Sigmoid colon (tissue), 6 donors: ENCODE measurements at regions not wholly inside any gene's neighbourhood (a gene's known extent, or its start where the extent isn't known, plus 50 kb on each side); places are given as distances from the start of the nearest gene placed in this dataset.

ENCODE experiments used
- DNase-seq: peaks from one replicate; pipeline ENCODE4 v3.0.0-alpha.2; 2019
- H3K27ac ChIP-seq, 4 donors: fragments of 200-600 bp; sonication (generic); one replicate each; pipeline ENCODE4 v1.5.1; 2016 to 2019; ENCODE audit warnings: mild to moderate bottlenecking in 1 of 4
- H3K27me3 ChIP-seq, 3 donors: fragments of 200-600 bp; sonication (generic); one replicate each; pipeline ENCODE4 v1.5.1; 2019; ENCODE audit warnings: mild to moderate bottlenecking in 1 of 3
- H3K36me3 ChIP-seq, 4 donors: fragments of 200-600 bp; sonication (generic); one replicate each; pipeline ENCODE4 v1.5.1; 2016 to 2019
- H3K4me1 ChIP-seq, 4 donors: fragments of 200-600 bp; sonication (generic); one replicate each; pipeline ENCODE4 v1.5.1; 2017 to 2019
- H3K4me3 ChIP-seq, 4 donors: fragments of 200-600 bp; sonication (generic); one replicate each; pipeline ENCODE4 v1.5.1; 2017 to 2019; ENCODE audit warnings: mild to moderate bottlenecking in 2 of 4, moderate library complexity in 1 of 4
- H3K9me3 ChIP-seq, 4 donors: fragments of 200-600 bp in 3 of 4; sonication (generic) in 3 of 4; one replicate each; pipeline versions ENCODE4 v1.5.1 to v1.6.1; 2013 to 2019
- EP300 ChIP-seq, 4 donors: sonication (generic); formaldehyde crosslinking; IDR thresholded peaks; one replicate each; pipeline ENCODE4 v1.6.1; 2017; ENCODE audit warnings: antibody characterized with exemption in 4 of 4
- POLR2A ChIP-seq, 2 donors: fragments of 450-650 bp; IDR thresholded peaks; one replicate each; pipeline ENCODE4 v1.6.1; 2016; ENCODE audit warnings: antibody characterized with exemption in 2 of 2, mild to moderate bottlenecking in 2 of 2, moderate library complexity in 2 of 2
- POLR2AphosphoS5 ChIP-seq, 4 donors: sonication (generic); formaldehyde crosslinking; IDR thresholded peaks; one replicate each; pipeline ENCODE4 v1.6.1; 2017; ENCODE audit warnings: antibody characterized with exemption in 4 of 4
- WGBS, 2 donors: extraction: QIAGEN DNeasy Blood & Tissue Kit; methylation state at CpG; one replicate each; pipeline ENCODE4 v1.1.7; 2013; 5-methylcytosine and 5-hydroxymethylcytosine counted together
- intact Hi-C: fragments of 100-400 bp; cut with DNase I; formaldehyde crosslinking; loops from one replicate; pipeline ENCODE4 v1.15.1; 2023
- TF ChIP-seq, protein P1 (sequence below), 4 experiments: fragments of 450-650 bp in 3 of 4; fragments of 200-600 bp in 1 of 4; IDR thresholded peaks; one replicate each; pipeline ENCODE4 v1.5.1; 2016 to 2019; ENCODE audit warnings: antibody characterized with exemption in 4 of 4, mild to moderate bottlenecking in 3 of 4, moderate library complexity in 2 of 4
- donor health status: healthy with polysubstance abuse.
- donor health status: healthy.

GRCh38 chr12:30847259-30847658 is 79.3 kb upstream of the TSPAN11 start:
- no peaks in the 10 kb centered on the region for H3K9me3 ChIP-seq
- no peaks in the 10 kb centered on the region for H3K36me3 ChIP-seq
- intact Hi-C loops = loop anchor here (5.0 kb wide), 1 partner anchor 390 kb away; no protein-coding TSS in a partner anchor
- no peak overlapping the region for H3K4me3 ChIP-seq
- H3K27ac ChIP-seq = no peak overlapping the region
- DNase-seq = no peak
- 28% methylated on average over 3 of the region's 3 CpGs for WGBS, 2 donors
- TF ChIP-seq, protein P1, sequence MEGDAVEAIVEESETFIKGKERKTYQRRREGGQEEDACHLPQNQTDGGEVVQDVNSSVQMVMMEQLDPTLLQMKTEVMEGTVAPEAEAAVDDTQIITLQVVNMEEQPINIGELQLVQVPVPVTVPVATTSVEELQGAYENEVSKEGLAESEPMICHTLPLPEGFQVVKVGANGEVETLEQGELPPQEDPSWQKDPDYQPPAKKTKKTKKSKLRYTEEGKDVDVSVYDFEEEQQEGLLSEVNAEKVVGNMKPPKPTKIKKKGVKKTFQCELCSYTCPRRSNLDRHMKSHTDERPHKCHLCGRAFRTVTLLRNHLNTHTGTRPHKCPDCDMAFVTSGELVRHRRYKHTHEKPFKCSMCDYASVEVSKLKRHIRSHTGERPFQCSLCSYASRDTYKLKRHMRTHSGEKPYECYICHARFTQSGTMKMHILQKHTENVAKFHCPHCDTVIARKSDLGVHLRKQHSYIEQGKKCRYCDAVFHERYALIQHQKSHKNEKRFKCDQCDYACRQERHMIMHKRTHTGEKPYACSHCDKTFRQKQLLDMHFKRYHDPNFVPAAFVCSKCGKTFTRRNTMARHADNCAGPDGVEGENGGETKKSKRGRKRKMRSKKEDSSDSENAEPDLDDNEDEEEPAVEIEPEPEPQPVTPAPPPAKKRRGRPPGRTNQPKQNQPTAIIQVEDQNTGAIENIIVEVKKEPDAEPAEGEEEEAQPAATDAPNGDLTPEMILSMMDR (IDR thresholded peaks at IDR 0.05) = peak in 3 of 4 experiments; percentile 51 to 60 (median 51)
- no peak for TF ChIP-seq POLR2AphosphoS5 (IDR thresholded peaks at IDR 0.05)
- no peaks in the 10 kb centered on the region for H3K27me3 ChIP-seq
- no peaks in the 10 kb centered on the region for H3K4me1 ChIP-seq

DNA sequence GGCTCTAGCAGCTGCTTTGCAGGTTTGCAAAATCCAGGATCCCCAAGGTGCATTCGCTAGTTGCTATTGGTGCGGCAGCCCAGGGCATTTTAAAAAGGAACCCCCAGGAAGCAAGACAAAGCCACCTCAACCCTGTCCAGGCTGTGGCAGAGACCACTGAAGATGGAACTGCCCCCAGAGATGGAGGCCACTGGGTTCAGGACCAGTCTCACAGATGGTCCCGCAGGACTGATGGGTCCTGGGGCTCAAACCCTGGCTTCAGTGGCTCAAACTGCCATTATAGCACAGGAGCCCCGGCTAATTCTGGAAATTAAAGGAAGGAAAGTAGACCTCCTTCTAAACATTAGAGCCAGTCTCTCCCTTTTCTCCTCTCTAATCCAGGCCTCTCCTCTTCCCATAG is 79.8 kb upstream of the TSPAN11 start:
- no peak for DNase-seq
- no peaks in the 10 kb centered on the region for H3K36me3 ChIP-seq
- intact Hi-C loops = loop anchor here (5.0 kb wide), 1 partner anchor 391 kb away; no protein-coding TSS in a partner anchor
- no peak overlapping the region for H3K4me3 ChIP-seq
- H3K9me3 ChIP-seq = no peaks in the 10 kb centered on the region
- 87 to 90% methylated on average over 4 of the region's 4 CpGs for WGBS, 2 donors
- no peak for TF ChIP-seq POLR2AphosphoS5 (IDR thresholded peaks at IDR 0.05)
- TF ChIP-seq, protein P1 (IDR thresholded peaks at IDR 0.05) = no peak
- no peak for TF ChIP-seq EP300 (IDR thresholded peaks at IDR 0.05)
- no peak for TF ChIP-seq POLR2A (IDR thresholded peaks at IDR 0.05)
- no peaks in the 10 kb centered on the region for H3K27me3 ChIP-seq
- no peak overlapping the region for H3K27ac ChIP-seq
- no peaks in the 10 kb centered on the region for H3K4me1 ChIP-seq

DNA sequence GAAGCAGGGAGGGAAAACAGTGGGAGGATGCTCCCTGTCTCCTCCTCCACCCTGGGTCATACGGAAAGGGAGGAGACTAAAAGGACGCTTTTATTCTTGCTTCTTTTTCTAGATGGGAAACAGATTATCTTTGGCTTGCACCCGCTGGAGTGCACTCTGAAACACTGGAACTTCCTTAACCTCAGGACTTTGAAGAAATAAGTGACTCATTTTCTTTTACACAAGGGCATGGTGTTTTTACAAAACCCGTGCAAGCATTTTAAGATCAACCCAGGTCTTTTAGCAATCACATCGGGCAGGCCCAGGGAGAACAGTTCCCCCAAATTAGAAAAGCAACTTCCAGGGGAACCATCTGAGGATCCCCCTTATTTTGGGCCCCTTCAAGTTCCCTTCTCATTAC is 80.9 kb upstream of the TSPAN11 start:
- no peak for TF ChIP-seq POLR2AphosphoS5 (IDR thresholded peaks at IDR 0.05)
- no peak for TF ChIP-seq POLR2A (IDR thresholded peaks at IDR 0.05)
- TF ChIP-seq EP300 (IDR thresholded peaks at IDR 0.05) = no peak
- TF ChIP-seq, protein P1 (IDR thresholded peaks at IDR 0.05) = no peak
- intact Hi-C loops = loop anchor here (5.0 kb wide), 1 partner anchor 392 kb away; no protein-coding TSS in a partner anchor

GRCh38 chr12:30843211-30843610 is 83.3 kb upstream of the TSPAN11 start:
- 75 to 89% methylated on average over 3 of the region's 3 CpGs for WGBS, 2 donors
- TF ChIP-seq EP300 (IDR thresholded peaks at IDR 0.05) (no peak), POLR2AphosphoS5 (IDR thresholded peaks at IDR 0.05) (no peak), POLR2A (IDR thresholded peaks at IDR 0.05) (no peak)
- TF ChIP-seq, protein P1 (IDR thresholded peaks at IDR 0.05) = no peak

More for the DNA sequence above, 80.9 kb upstream of the TSPAN11 start:
- H3K36me3 ChIP-seq = no peaks in the 10 kb centered on the region
- H3K4me3 ChIP-seq = no peak overlapping the region
- no peak for DNase-seq
- H3K4me1 ChIP-seq = no peaks in the 10 kb centered on the region
- H3K27me3 ChIP-seq = no peaks in the 10 kb centered on the region
- no peaks in the 10 kb centered on the region for H3K9me3 ChIP-seq
- 83 to 87% methylated on average over 5 of the region's 5 CpGs for WGBS, 2 donors
- no peak overlapping the region for H3K27ac ChIP-seq

GRCh38 chr12:30840715-30841114 is 85.8 kb upstream of the TSPAN11 start:
- Histone ChIP-seq H3K36me3 (no peaks in the 10 kb centered on the region), H3K27me3 (peaks cover 0 to 3% (median 0%) of the 10 kb centered on the region in 3 donors), H3K27ac (no peak overlapping the region), H3K4me3 (no peak overlapping the region), H3K9me3 (no peaks in the 10 kb centered on the region), H3K4me1 (no peaks in the 10 kb centered on the region)
- no peak for TF ChIP-seq POLR2AphosphoS5 (IDR thresholded peaks at IDR 0.05)
- no peak for DNase-seq
- 80 to 86% methylated on average over 3 of the region's 3 CpGs for WGBS, 2 donors
- intact Hi-C loops = no loop called here

More at GRCh38 chr12:30843211-30843610, 83.3 kb upstream of the TSPAN11 start:
- DNase-seq = no peak
- H3K4me1 ChIP-seq = no peaks in the 10 kb centered on the region
- H3K27me3 ChIP-seq = no peaks in the 10 kb centered on the region
- H3K36me3 ChIP-seq = no peaks in the 10 kb centered on the region
- intact Hi-C loops = no loop called here
- no peak overlapping the region for H3K4me3 ChIP-seq
- no peak overlapping the region for H3K27ac ChIP-seq
- H3K9me3 ChIP-seq = no peaks in the 10 kb centered on the region
